A673 (cell line): ENCODE measurements at regions not wholly inside any gene's neighbourhood (a gene's known extent, or its start where the extent isn't known, plus 50 kb on each side); places are given as distances from the start of the nearest gene placed in this dataset.

Source experiments
- BruUV-seq: library from RNA; stranded (reverse); fragments of 400-500 nt; replicated peaks from 2 replicates; lab custom pipeline; 2021; lab: Mats Ljungman, UMichigan
- CTCF ChIA-PET: fragments of 300-600 bp; sonication (Branson Sonifier 250); formaldehyde crosslinking; loops from one replicate; lab custom pipeline; 2022; ENCODE audit warnings: antibody characterized with exemption; lab: Charles Lee
- POLR2A ChIA-PET: fragments of 300-600 bp; sonication (Branson Sonifier 250); formaldehyde crosslinking; loops from one replicate; lab custom pipeline; 2022; ENCODE audit warnings: antibody characterized with exemption; ENCODE audit not compliant: low non-redundant PET; lab: Charles Lee
- DNase-seq: peaks from one replicate; pipeline ENCODE4 v3.0.0-alpha.2; 2015; ENCODE audit warnings: low spot score
- H3K27ac ChIP-seq: fragments of 200-600 bp; sonication (generic); 2 replicates; pipeline ENCODE4 v1.5.1; 2016; ENCODE audit warnings: mixed run types, low read depth, mild to moderate bottlenecking, mixed read lengths, antibody characterized with exemption, low read length; ENCODE audit not compliant: poor library complexity, severe bottlenecking
- H3K27me3 ChIP-seq: fragments of 200-600 bp; sonication (generic); replicated peaks from 2 replicates; pipeline ENCODE4 v1.6.1; 2017; ENCODE audit warnings: mixed run types, low read depth, mild to moderate bottlenecking, mixed read lengths, antibody characterized with exemption, low read length; ENCODE audit not compliant: insufficient read depth, poor library complexity
- H3K36me3 ChIP-seq: fragments of 200-600 bp; sonication (generic); 2 replicates; pipeline ENCODE4 v1.6.1; 2016; ENCODE audit warnings: mixed run types, mild to moderate bottlenecking, mixed read lengths, antibody characterized with exemption, low read length; ENCODE audit not compliant: insufficient read depth, poor library complexity, severe bottlenecking
- H3K4me1 ChIP-seq: fragments of 200-600 bp; sonication (generic); 2 replicates; pipeline ENCODE4 v1.6.1; 2017; ENCODE audit warnings: mixed run types, mild to moderate bottlenecking, mixed read lengths, antibody characterized with exemption, low read length; ENCODE audit not compliant: insufficient read depth, poor library complexity, severe bottlenecking
- H3K4me3 ChIP-seq: fragments of 200-600 bp; sonication (generic); 2 replicates; pipeline ENCODE4 v1.5.1; 2016; ENCODE audit warnings: low read depth, mixed run types, mild to moderate bottlenecking, mixed read lengths, low read length; ENCODE audit not compliant: poor library complexity, severe bottlenecking
- H3K9me3 ChIP-seq: fragments of 200-600 bp; sonication (generic); 2 replicates; pipeline ENCODE4 v1.6.1; 2016; ENCODE audit warnings: mixed run types, low read depth, mild to moderate bottlenecking, mixed read lengths, antibody characterized with exemption, low read length; ENCODE audit not compliant: poor library complexity, severe bottlenecking
- CTCF ChIP-seq: fragments of 300-800, 200-600 bp; sonication (generic); conservative IDR thresholded peaks from 2 replicates; pipeline ENCODE4 v1.5.1; 2017; ENCODE audit warnings: low read depth, mild to moderate bottlenecking, antibody characterized with exemption, low read length, moderate library complexity, mixed read lengths
- EZH2 ChIP-seq: fragments of 200-600 bp; sonication (generic); IDR thresholded peaks from 2 replicates; pipeline ENCODE4 v1.6.1; 2017; ENCODE audit warnings: borderline replicate concordance, low read depth, mild to moderate bottlenecking, mixed read lengths, antibody characterized with exemption, low read length; ENCODE audit not compliant: poor library complexity, severe bottlenecking
- intact Hi-C: fragments of 100-400 bp; cut with micrococcal nuclease; formaldehyde crosslinking; loops from one replicate; pipeline ENCODE4 v1.10.0; 2022; ENCODE audit not compliant: unreplicated experiment

GRCh38 chr3:154898916-154899315 is 181.2 kb upstream of the MME start:
- TF ChIP-seq CTCF (no peak), EZH2 (no peak)
- Histone ChIP-seq H3K4me3 (no peak overlapping the region), H3K36me3 (no peaks in the 10 kb centered on the region), H3K4me1 (no peaks in the 10 kb centered on the region), H3K9me3 (peaks cover 3% of the 10 kb centered on the region), H3K27me3 (no peaks in the 10 kb centered on the region), H3K27ac (no peak overlapping the region)
- intact Hi-C loops: no loop called here
- CTCF ChIA-PET: no interaction called here
- POLR2A ChIA-PET: no interaction called here
- no TSS peak for BruUV-seq
- DNase-seq: no peak

GRCh38 chr3:154898443-154898842 is 181.7 kb upstream of the MME start:
- no peak overlapping the region for H3K27ac ChIP-seq
- no peaks in the 10 kb centered on the region for H3K4me1 ChIP-seq
- intact Hi-C loops: no loop called here
- ChIA-PET POLR2A (no interaction called here), CTCF (no interaction called here)
- no peaks in the 10 kb centered on the region for H3K36me3 ChIP-seq
- H3K4me3 ChIP-seq: no peak overlapping the region
- H3K27me3 ChIP-seq: no peaks in the 10 kb centered on the region
- H3K9me3 ChIP-seq: peaks cover 4% of the 10 kb centered on the region
- no TSS peak for BruUV-seq
- DNase-seq: no peak
- TF ChIP-seq EZH2 (no peak), CTCF (no peak)

DNA sequence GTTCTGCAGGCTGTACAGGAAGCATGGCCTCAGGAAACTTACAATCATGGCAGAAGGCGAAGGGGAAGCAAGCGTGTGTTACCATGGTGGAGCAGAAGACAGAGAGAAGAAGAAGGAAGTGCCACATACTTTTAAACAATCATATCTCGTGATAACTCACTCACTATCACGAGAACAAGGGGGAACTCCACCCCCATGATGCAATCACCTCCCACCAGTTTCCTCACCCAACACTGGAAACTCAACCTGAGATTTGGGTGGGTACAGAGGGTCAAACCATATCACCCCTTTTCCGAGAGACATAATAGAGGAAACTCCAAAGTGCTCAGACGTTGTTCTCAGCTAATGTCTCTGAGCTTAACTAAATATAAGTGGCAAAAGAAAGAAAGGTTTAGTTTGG is 186.3 kb upstream of the MME start:
- POLR2A ChIA-PET: no interaction called here
- intact Hi-C loops: no loop called here
- no peaks in the 10 kb centered on the region for H3K4me1 ChIP-seq
- H3K4me3 ChIP-seq: no peak overlapping the region
- CTCF ChIA-PET: no interaction called here
- H3K36me3 ChIP-seq: no peaks in the 10 kb centered on the region
- TF ChIP-seq CTCF (no peak), EZH2 (no peak)
- DNase-seq: no peak
- no peaks in the 10 kb centered on the region for H3K27me3 ChIP-seq
- BruUV-seq: no TSS peak
- H3K9me3 ChIP-seq: peaks cover 4% of the 10 kb centered on the region
- H3K27ac ChIP-seq: no peak overlapping the region
